ENCODE measurements at regions not wholly inside any gene's neighbourhood (a gene's known extent, or its start where the extent isn't known, plus 50 kb on each side); places are given as distances from the start of the nearest gene placed in this dataset.

DNA sequence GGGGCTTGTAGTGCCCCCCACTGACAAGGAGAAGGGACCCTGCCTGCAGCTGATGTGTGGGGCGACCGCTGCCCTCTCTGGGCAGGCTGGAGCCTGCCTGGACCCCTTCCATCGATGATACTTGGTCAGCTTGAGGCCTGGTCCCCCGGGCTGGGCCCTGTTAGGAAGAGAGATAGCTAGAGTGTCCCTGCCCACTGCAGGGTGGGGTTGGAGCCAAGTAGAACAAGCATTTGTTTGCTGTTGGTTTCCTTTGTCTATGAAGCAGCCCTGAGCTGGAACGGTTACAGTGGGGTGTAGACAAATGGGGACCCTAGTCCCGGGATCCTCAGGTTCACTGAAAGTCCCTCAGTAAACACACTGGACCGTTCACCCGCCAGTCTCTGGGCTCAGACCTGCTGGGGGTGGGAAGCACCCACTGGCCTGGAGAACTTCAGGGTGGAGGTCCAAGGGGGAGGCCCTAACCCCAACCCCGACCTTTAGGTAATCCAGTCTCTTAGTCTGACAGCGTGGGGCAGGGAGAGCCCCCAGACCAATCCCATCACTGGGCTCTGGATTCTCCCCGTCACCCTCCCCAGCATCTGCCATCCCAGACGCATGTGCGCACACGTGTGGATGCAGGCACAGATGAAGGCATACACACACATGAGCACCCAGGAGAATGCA is 204.8 kb upstream of the ZNF536 start:
- no peaks in the 10 kb centered on the region for H3K9me2 ChIP-seq (ENCODE audit: insufficient read depth)
- no peaks in the 10 kb centered on the region for H4K20me1 ChIP-seq (ENCODE audit: insufficient read depth)

More for the DNA sequence above, 204.8 kb upstream of the ZNF536 start:
- no peak overlapping the region for H3K4me3 ChIP-seq (replicated peaks in 1 of 2; ENCODE audit: low read depth in 1 of 2, low read length in 2 of 2)
- TF ChIP-seq EZH2phosphoT487 (IDR thresholded peaks at IDR 0.05; ENCODE audit: borderline replicate concordance) (no peak), ZNF274 (IDR thresholded peaks at IDR 0.05; ENCODE audit: low read depth, low read length) (no peak), EGR1 (IDR thresholded peaks at IDR 0.05; ENCODE audit: low read depth) (no peak), CEBPB (IDR thresholded peaks at IDR 0.05; ENCODE audit: low read depth) (no peak), POLR2A (IDR thresholded peaks at IDR 0.05; ENCODE audit: borderline replicate concordance, extremely low read depth, insufficient read depth, insufficient read length) (no peak), CBX3 (IDR thresholded peaks at IDR 0.05; ENCODE audit: low read depth) (no peak), SP1 (IDR thresholded peaks at IDR 0.05; ENCODE audit: low read depth) (no peak), JUND (IDR thresholded peaks at IDR 0.05) (no peak), YY1 (IDR thresholded peaks at IDR 0.05; ENCODE audit: extremely low read depth, insufficient replicate concordance, low read depth, low read length) (no peak), RAD21 (IDR thresholded peaks at IDR 0.05; ENCODE audit: low read depth) (no peak)
- TF ChIP-seq, protein P1, sequence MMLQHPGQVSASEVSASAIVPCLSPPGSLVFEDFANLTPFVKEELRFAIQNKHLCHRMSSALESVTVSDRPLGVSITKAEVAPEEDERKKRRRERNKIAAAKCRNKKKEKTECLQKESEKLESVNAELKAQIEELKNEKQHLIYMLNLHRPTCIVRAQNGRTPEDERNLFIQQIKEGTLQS (IDR thresholded peaks at IDR 0.05) = no peak
- TF ChIP-seq, protein P2, sequence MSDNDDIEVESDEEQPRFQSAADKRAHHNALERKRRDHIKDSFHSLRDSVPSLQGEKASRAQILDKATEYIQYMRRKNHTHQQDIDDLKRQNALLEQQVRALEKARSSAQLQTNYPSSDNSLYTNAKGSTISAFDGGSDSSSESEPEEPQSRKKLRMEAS (IDR thresholded peaks at IDR 0.05) = no peak
- TF ChIP-seq, protein P3, sequence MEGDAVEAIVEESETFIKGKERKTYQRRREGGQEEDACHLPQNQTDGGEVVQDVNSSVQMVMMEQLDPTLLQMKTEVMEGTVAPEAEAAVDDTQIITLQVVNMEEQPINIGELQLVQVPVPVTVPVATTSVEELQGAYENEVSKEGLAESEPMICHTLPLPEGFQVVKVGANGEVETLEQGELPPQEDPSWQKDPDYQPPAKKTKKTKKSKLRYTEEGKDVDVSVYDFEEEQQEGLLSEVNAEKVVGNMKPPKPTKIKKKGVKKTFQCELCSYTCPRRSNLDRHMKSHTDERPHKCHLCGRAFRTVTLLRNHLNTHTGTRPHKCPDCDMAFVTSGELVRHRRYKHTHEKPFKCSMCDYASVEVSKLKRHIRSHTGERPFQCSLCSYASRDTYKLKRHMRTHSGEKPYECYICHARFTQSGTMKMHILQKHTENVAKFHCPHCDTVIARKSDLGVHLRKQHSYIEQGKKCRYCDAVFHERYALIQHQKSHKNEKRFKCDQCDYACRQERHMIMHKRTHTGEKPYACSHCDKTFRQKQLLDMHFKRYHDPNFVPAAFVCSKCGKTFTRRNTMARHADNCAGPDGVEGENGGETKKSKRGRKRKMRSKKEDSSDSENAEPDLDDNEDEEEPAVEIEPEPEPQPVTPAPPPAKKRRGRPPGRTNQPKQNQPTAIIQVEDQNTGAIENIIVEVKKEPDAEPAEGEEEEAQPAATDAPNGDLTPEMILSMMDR (IDR thresholded peaks at IDR 0.05 in 2 of 3, conservative IDR thresholded peaks at IDR 0.05 in 1 of 3; ENCODE audit: borderline replicate concordance in 1 of 3, insufficient read depth in 1 of 3, low read depth in 2 of 3, low read length in 2 of 3) = no peak
- H3K27ac ChIP-seq (ENCODE audit: low read depth, low read length) = no peak overlapping the region
- no peaks in the 10 kb centered on the region for H3K27me3 ChIP-seq (ENCODE audit: insufficient read depth, low read length)
- no peak overlapping the region for H2AFZ ChIP-seq (ENCODE audit: low read depth, low read length, poor library complexity, severe bottlenecking)
- ChIA-PET POLR2A (no interaction called here), RAD21 (ENCODE audit: low non-redundant PET in 1 of 2, low total read pairs in 2 of 2, uncharacterized antibody in 2 of 2, unreplicated experiment in 2 of 2) (no interaction called here), CTCF (no interaction called here)
- no peaks in the 10 kb centered on the region for H3K4me1 ChIP-seq (ENCODE audit: control insufficient read depth in 1 of 2, insufficient read depth in 2 of 2, low read length in 2 of 2)
- no peak for ATAC-seq
- no peak overlapping the region for H3K4me2 ChIP-seq (ENCODE audit: low read length)
- H3K9me3 ChIP-seq (ENCODE audit: control insufficient read depth in 1 of 2, insufficient read depth in 1 of 2, low read depth in 1 of 2, low read length in 2 of 2) = no peaks in the 10 kb centered on the region
- H3K9ac ChIP-seq (ENCODE audit: low read length) = no peak overlapping the region
- no TSS peak for BruUV-seq (replicated peaks)
- no peaks in the 10 kb centered on the region for H3K79me2 ChIP-seq (ENCODE audit: insufficient read depth, low read length)
- no peak for DNase-seq (ENCODE audit: low read depth, low spot score)
- intact Hi-C loops (cut with micrococcal nuclease) = no loop called here
- no peaks in the 10 kb centered on the region for H3K36me3 ChIP-seq (ENCODE audit: control insufficient read depth in 1 of 2, insufficient read depth in 2 of 2, low read length in 2 of 2)
